GM20000 (cell line): ENCODE measurements at regions not wholly inside any gene's neighbourhood (a gene's known extent, or its start where the extent isn't known, plus 50 kb on each side); places are given as distances from the start of the nearest gene placed in this dataset.
A peak's percentile ranks its signal among the peaks of the same experiment; 100 is the strongest.

Experiments
- DNase-seq: peaks from one replicate; pipeline ENCODE4 v3.0.0; 2012; ENCODE audit warnings: low spot score
- CTCF ChIP-seq: IDR thresholded peaks from 2 replicates; pipeline ENCODE4 v1.5.1; 2012; ENCODE audit warnings: mild to moderate bottlenecking, control low read depth; ENCODE audit errors: extremely low read depth, missing control alignments

- DNase-seq, result no peak
- no peak for TF ChIP-seq CTCF
Measured at GRCh38 chr13:78161266-78161665, 242.6 kb upstream of the EDNRB start.

GRCh38 chr13:78160793-78161192, 242.2 kb upstream of the EDNRB start:
- TF ChIP-seq CTCF, result no peak
- DNase-seq, result peak; percentile 14

GRCh38 chr13:78152415-78152814, 233.8 kb upstream of the EDNRB start:
- TF ChIP-seq CTCF, result no peak

GRCh38 chr13:78147905-78148304, 229.3 kb upstream of the EDNRB start:
- no peak for DNase-seq
- no peak for TF ChIP-seq CTCF

More at GRCh38 chr13:78152415-78152814, 233.8 kb upstream of the EDNRB start:
- no peak for DNase-seq

GRCh38 chr13:78145276-78145675, 226.6 kb upstream of the EDNRB start:
- no peak for DNase-seq

GRCh38 chr13:78139765-78140164, 221.1 kb upstream of the EDNRB start:
- no peak for DNase-seq
- no peak for TF ChIP-seq CTCF

More at GRCh38 chr13:78145276-78145675, 226.6 kb upstream of the EDNRB start:
- no peak for TF ChIP-seq CTCF

- TF ChIP-seq CTCF, result no peak
- DNase-seq, result no peak
Measured at GRCh38 chr13:78138756-78139155, 220.1 kb upstream of the EDNRB start.
